Fibroblast of skin of scalp (primary cell): ENCODE measurements at regions not wholly inside any gene's neighbourhood (a gene's known extent, or its start where the extent isn't known, plus 50 kb on each side); places are given as distances from the start of the nearest gene placed in this dataset.
A peak's percentile ranks its signal among the peaks of the same experiment; 100 is the strongest.
"Not testable (repeated sequence)": the region's sequence is repeated elsewhere in the genome, so short reads cannot be mapped to it uniquely, and the experiment has no call there.

ENCODE experiments used
- DNase-seq: peaks from one replicate; pipeline ENCODE4 v3.0.0-alpha.2; 2013

DNA sequence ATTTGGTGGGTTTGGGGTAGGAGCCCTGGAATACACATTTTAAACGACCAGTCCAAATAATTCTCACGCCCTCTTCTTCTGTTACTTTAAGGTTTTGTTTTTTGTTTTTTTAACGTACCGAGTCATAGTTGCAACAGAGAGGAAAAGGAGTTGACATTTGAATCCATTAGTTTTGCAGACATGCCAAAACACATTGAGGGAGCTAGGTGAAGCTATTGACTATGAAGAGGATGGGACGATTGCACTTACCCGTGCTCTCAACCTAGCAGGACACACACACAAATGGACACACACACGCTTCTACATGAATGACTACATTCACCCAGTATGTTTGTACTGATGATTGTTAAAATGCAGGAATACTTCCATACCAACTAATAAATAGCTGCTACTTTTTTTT is 54.3 kb upstream of the CIT start:
- no peak for DNase-seq

DNA sequence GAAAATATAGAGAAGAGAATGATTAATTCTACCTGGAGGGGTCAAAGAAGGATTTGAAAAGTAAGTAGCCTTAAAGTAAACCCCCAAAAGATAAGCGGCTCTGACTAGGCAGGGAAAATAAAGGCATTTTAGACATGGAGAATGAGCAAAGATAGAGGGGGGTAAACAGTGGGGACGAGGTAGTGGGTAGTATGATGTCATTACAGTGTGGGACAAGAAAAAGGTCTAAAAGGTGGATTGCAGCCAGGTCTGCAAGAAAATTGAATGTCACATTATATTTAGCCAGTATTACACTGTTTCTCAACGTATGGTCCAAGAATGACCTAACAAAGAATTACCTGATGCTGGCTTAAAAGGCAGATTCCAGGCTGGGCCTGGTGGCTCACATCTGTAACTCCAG is 55.8 kb upstream of the CIT start:
- DNase-seq = no peak

DNA sequence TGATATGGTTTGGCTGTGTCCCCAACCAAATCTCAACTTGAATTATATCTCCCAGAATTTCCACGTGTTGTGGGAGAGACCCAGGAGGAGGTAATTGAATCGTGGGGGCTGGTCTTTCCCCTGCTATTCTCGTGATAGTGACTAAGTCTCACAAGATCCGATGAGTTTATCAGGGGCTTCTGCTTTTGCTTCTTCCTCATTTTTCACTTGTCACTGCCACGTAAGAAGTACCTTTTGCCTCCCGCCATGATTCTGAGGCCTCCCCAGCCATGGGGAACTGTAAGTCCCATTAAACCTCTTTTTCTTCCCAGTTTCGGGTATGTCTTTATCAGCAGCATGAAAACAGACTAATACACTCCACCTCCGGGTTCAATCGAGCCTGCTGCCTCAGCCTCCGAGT is 54.3 kb upstream of the BICDL1 start:
- not testable (repeated sequence) for DNase-seq

DNA sequence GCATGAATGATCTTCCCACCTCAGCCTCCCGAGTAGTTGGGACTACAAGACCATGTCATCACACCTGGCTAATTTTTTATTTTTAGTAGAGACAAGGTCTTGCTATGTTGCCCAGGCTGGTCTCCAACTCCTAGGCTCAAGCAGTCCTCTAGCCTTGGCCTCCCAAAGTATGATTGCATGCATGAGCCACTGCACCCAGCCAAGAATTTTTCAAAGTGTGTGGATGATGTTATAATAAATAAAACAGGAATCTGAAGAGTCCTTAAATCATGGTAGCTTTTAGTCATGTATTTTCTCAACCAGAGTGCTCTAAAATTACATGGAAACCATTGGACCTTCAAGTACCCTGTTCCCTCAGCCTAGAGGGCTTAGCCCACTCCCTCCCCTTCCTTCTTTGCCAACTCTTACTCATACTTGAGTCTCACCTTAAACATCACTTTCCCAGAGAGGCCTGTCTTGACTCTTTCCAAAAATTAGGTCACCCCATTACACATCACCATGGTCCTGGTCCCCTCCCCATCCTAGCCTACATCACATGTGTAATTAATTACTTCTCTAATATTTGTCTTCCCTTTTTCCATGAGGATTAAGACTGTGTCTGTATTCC is 52.2 kb upstream of the BICDL1 start:
- DNase-seq = no peak

DNA sequence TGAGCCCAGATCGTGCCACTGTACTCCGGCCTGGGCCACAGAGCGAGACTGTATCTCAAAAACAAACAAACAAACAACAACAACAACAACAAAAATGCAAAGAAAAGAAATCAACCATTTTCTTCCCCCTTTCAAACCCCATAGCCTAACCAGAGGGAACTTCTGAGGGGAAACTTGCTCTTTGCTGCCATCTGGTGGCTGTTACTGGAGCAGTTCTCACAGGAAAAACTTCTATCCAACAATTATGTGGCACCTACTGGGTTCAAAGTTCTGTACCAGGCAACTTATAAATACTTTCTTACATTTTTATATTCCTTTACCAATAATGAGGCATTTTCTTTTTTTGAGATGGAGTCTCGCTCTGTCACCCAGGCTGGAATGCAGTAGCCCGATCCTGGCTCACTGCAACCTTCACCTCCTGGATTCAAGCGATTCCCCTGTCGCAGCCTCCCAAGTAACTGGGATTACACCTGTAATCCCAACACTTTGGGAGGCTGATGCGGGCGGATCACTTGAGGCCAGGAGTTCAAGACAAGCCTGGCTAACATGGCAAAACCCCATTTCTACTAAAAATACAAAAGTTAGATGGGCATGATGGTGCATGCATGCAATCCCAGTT is 50.9 kb upstream of the BICDL1 start:
- peak; percentile 50 for DNase-seq
